ENCODE measurements at regions not wholly inside any gene's neighbourhood (a gene's known extent, or its start where the extent isn't known, plus 50 kb on each side); places are given as distances from the start of the nearest gene placed in this dataset.

GRCh38 chr2:182573553-182573952, 142.5 kb upstream of the DNAJC10 start:
- TF ChIP-seq CTCF (IDR thresholded peaks at IDR 0.05) (no peak), POLR2AphosphoS5 (IDR thresholded peaks at IDR 0.05) (no peak), POLR2A (IDR thresholded peaks at IDR 0.05) (no peak)
- Histone ChIP-seq H3K4me3 (no peak overlapping the region), H3K36me3 (no peaks in the 10 kb centered on the region), H3K4me1 (replicated peaks) (no peaks in the 10 kb centered on the region), H3K9me3 (no peaks in the 10 kb centered on the region), H3K27me3 (replicated peaks; ENCODE audit: insufficient read depth) (no peaks in the 10 kb centered on the region), H3K27ac (no peak overlapping the region)
- intact Hi-C loops (cut with DNase I), result no loop called here
- DNase-seq (ENCODE audit: low spot score), result no peak
- 95% methylated on average over 4 of the region's 4 CpGs for WGBS

- no peaks in the 10 kb centered on the region for H3K4me1 ChIP-seq (replicated peaks)
- H3K4me3 ChIP-seq, result no peak overlapping the region
- no peaks in the 10 kb centered on the region for H3K36me3 ChIP-seq
- no peaks in the 10 kb centered on the region for H3K27me3 ChIP-seq (replicated peaks; ENCODE audit: insufficient read depth)
- H3K9me3 ChIP-seq, result no peaks in the 10 kb centered on the region
- DNase-seq (ENCODE audit: low spot score), result no peak
- H3K27ac ChIP-seq, result no peak overlapping the region
- intact Hi-C loops (cut with DNase I), result no loop called here
- WGBS, result 95% methylated on average over 6 of the region's 6 CpGs
- TF ChIP-seq POLR2A (IDR thresholded peaks at IDR 0.05), result no peak
- TF ChIP-seq CTCF (IDR thresholded peaks at IDR 0.05), result no peak
- no peak for TF ChIP-seq POLR2AphosphoS5 (IDR thresholded peaks at IDR 0.05)
Measured at GRCh38 chr2:182577816-182578215, 138.2 kb upstream of the DNAJC10 start.

GRCh38 chr2:182581196-182581935, 134.7 kb upstream of the DNAJC10 start:
- WGBS, result 63% methylated on average over 4 of the region's 4 CpGs
- Histone ChIP-seq H3K27ac (no peak overlapping the region), H3K9me3 (no peaks in the 10 kb centered on the region), H3K4me3 (no peak overlapping the region), H3K36me3 (no peaks in the 10 kb centered on the region), H3K27me3 (replicated peaks; ENCODE audit: insufficient read depth) (no peaks in the 10 kb centered on the region), H3K4me1 (replicated peaks) (no peaks in the 10 kb centered on the region)
- intact Hi-C loops (cut with DNase I), result no loop called here
- TF ChIP-seq POLR2A (IDR thresholded peaks at IDR 0.05) (no peak), POLR2AphosphoS5 (IDR thresholded peaks at IDR 0.05) (no peak)
- no peak for DNase-seq (ENCODE audit: low spot score)

- intact Hi-C loops (cut with DNase I), result no loop called here
- no peak overlapping the region for H3K27ac ChIP-seq
- no peaks in the 10 kb centered on the region for H3K27me3 ChIP-seq (replicated peaks; ENCODE audit: insufficient read depth)
- TF ChIP-seq POLR2AphosphoS5 (IDR thresholded peaks at IDR 0.05), result no peak
- TF ChIP-seq POLR2A (IDR thresholded peaks at IDR 0.05), result no peak
- no peak for TF ChIP-seq CTCF (IDR thresholded peaks at IDR 0.05)
- no peaks in the 10 kb centered on the region for H3K36me3 ChIP-seq
- no peak overlapping the region for H3K4me3 ChIP-seq
- no peaks in the 10 kb centered on the region for H3K9me3 ChIP-seq
- no peak for DNase-seq (ENCODE audit: low spot score)
- 94% methylated on average over 3 of the region's 3 CpGs for WGBS
- H3K4me1 ChIP-seq (replicated peaks), result no peaks in the 10 kb centered on the region
Measured at GRCh38 chr2:182584462-182584861, 131.6 kb upstream of the DNAJC10 start.

- TF ChIP-seq POLR2A (IDR thresholded peaks at IDR 0.05) (no peak), CTCF (IDR thresholded peaks at IDR 0.05) (no peak), POLR2AphosphoS5 (IDR thresholded peaks at IDR 0.05) (no peak)
- Histone ChIP-seq H3K4me1 (replicated peaks) (no peaks in the 10 kb centered on the region), H3K9me3 (no peaks in the 10 kb centered on the region), H3K27me3 (replicated peaks; ENCODE audit: insufficient read depth) (no peaks in the 10 kb centered on the region), H3K4me3 (no peak overlapping the region), H3K36me3 (no peaks in the 10 kb centered on the region), H3K27ac (no peak overlapping the region)
- intact Hi-C loops (cut with DNase I), result no loop called here
- no peak for DNase-seq (ENCODE audit: low spot score)
- 84% methylated on average over 3 of the region's 3 CpGs for WGBS
Measured at GRCh38 chr2:182585001-182585400, 131.1 kb upstream of the DNAJC10 start.
